GM18951 (cell line): ENCODE measurements at regions not wholly inside any gene's neighbourhood (a gene's known extent, or its start where the extent isn't known, plus 50 kb on each side); places are given as distances from the start of the nearest gene placed in this dataset.
"Not testable (repeated sequence)": the region's sequence is repeated elsewhere in the genome, so short reads cannot be mapped to it uniquely, and the experiment has no call there.

Source experiments
- POLR2A ChIP-seq: IDR thresholded peaks from 4 replicates; pipeline ENCODE4 v1.6.1; 2011; ENCODE audit warnings: mild to moderate bottlenecking; ENCODE audit not compliant: insufficient read length, insufficient read depth; ENCODE audit errors: extremely low read depth
- in situ Hi-C: fragments of 300-500 bp; cut with MboI; formaldehyde crosslinking; loops from one replicate; pipeline ENCODE4 v1.12.0; 2022; ENCODE audit warnings: low sequenced_read_pairs, mixed read lengths, inconsistent platforms; ENCODE audit not compliant: unreplicated experiment

DNA sequence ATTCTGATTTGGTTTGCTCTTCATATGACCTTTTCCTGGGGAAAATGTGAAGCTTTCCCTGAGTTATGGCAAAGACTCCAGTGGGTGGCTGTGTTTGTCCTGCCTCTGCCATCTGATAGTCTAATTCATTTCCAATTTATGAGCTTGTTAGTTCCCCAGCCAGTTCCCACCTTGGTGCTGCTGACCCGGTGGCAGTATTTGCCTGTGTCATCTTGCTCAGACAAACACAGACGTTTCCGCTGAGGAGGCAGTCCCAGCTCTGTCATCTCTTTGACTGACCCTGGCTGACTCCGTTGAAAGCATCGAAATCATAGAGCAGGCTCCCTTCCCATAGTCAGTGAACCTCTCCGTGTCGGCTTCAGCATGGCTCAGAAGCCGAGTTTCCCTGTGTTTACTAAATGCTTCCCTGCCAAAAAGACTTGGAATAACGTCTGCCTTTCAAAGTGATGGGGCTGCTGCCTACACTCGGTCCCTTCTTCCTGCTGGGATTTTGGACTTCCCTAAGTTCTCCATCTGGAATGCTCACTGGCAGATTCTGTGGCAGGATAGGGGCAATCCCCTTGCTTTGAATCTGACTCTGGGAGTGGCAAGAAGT lies 538.3 kb downstream of the NPIPA7 start:
- no peak for TF ChIP-seq POLR2A
- in situ Hi-C loops: no loop called here

DNA sequence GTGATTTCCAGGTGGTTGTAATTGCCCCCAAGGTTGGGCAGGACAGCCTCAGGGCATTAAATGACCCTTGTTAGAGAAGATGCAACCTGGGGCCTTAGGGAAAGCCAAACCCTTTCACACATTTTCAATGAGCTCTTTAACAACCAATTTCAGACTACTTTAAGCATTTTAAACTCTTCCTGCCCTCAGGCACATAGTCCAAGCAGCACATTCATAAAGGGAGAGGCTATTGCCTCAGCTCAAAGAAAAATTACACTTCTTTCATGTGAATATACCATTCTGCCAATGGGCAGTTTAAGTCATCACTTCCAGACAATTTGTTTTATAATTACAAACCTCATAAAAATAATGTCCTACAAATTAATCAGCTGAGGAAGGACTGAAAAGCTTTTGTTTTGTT lies 544.5 kb downstream of the NPIPA7 start:
- in situ Hi-C loops: no loop called here

DNA sequence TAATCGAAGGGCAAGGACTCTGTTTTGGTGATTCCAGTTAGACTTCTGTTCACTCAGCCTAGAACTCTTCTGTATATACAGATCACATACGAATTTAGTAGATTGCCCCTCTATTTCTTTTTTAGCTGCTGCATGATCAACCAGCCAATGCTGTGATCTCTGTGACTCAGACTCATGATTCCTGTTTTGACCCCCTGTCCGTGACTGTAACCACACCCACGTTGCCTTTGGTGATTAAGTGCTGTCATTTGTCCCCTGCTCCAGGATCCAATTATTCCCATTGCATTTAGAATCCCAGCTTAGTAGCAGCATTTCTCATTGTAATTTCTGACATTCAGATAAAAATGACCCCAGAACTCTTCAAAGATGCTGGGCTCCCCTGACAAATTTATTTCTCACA lies 545.7 kb downstream of the NPIPA7 start:
- TF ChIP-seq POLR2A: no peak
- in situ Hi-C loops: no loop called here

More for the DNA sequence above, 544.5 kb downstream of the NPIPA7 start:
- TF ChIP-seq POLR2A: no peak

GRCh38 chr16:16925432-16925831 lies 545.3 kb downstream of the XYLT1 start:
- no peak for TF ChIP-seq POLR2A
- in situ Hi-C loops: no loop called here

- in situ Hi-C loops: no loop called here
- TF ChIP-seq POLR2A: no peak
Measured at GRCh38 chr16:16928532-16929109, 542.1 kb downstream of the XYLT1 start.

- in situ Hi-C loops: no loop called here
- TF ChIP-seq POLR2A: no peak
Measured at GRCh38 chr16:16930309-16931000, 540.3 kb downstream of the XYLT1 start.

DNA sequence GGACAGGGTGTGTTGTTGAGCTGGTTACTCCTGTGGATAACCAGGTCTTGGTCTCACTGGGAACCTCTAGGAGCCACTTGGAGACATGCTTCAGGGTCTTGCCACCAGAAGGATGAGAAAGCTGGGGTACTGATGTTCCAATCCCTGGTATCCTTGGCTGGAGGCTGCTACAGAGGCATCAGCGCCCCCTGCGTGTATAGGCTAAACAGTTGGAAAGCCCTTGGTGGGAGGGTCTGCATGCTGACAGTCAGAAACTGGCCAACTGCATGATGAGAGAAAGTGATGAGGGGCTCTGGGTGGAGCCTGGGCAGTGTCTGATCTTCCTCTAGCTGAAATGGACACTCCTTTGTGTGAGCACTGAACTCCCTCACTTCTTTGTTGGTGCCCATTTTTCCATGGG lies 536.9 kb downstream of the XYLT1 start:
- in situ Hi-C loops: no loop called here
- no peak for TF ChIP-seq POLR2A

DNA sequence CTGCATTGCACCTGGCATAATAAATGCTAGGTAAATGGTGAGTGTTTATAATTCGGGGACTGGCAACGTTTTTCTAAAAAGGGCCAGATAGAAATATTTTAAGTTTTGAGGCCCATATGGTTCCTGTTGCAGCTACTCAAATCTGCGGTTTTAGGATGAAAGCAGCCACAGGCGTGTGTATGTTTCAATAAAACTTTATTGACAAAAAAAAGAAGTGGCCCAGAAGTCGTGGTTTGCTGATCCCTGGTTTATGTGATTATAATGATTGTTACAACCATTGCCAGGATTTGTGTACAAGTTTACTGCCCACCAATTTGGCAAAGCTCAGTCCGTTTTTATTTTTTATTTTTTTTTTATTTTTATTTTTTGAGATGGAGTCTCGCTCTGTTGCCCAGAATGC lies 536.1 kb downstream of the XYLT1 start:
- no peak for TF ChIP-seq POLR2A
- in situ Hi-C loops: no loop called here

DNA sequence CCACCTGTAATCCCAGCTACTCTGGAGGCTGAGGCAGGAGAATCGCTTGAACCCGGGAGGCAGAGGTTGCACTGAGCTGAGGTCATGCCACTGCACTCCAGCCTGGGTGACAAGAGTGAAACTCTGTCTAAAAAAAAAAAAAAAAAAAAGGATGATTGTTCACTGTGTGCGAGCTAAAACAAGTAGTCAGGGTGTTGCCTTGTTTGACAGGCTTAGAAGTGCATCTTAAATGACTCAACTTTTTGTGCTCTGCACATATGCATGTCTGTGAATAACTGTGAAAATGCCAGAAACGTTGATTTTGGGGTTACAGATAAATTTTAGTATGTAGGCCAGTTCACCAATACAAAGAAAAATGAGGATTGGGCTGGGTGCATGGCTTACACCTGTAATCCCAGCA lies 534.9 kb downstream of the XYLT1 start:
- in situ Hi-C loops: not testable (repeated sequence)

DNA sequence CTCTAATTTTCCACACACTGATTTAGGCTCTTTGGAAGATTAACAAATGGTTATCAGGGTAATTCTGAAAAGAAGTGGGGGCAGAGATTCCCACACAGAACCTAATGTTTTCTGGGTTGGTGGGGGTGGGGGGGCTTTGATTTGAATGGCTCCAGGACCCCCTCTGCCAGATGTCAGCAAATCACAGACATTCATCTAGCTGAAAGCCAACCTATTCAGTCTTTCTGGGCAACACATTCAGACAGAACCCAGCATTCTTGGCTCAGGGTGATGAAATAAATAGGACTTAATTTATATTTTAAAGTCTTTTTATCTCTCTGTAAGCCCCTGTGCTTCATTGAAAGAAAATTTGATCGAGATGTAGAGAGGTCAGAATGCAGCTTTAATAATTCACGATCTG lies 533.2 kb downstream of the XYLT1 start:
- in situ Hi-C loops: no loop called here
- no peak for TF ChIP-seq POLR2A

DNA sequence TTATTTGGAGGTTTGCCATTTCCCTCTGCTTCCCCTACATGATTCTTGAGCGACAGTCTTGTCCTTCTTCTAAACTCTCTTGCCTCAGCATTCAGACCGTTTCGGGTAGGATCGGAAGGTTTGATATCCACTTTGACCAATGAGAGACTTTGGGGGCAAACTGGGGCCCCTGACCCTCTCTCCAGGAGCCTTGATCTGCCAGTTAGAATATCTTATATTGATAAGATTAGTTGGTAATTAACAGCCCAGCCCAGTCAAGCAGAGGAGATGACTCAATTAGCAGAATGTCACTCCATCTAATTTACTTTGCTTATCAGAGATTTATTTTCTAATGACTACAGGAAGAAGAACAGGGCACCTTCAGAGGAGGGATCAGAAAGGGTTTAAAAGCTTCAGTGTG lies 532.8 kb downstream of the XYLT1 start:
- in situ Hi-C loops: no loop called here
- TF ChIP-seq POLR2A: no peak

DNA sequence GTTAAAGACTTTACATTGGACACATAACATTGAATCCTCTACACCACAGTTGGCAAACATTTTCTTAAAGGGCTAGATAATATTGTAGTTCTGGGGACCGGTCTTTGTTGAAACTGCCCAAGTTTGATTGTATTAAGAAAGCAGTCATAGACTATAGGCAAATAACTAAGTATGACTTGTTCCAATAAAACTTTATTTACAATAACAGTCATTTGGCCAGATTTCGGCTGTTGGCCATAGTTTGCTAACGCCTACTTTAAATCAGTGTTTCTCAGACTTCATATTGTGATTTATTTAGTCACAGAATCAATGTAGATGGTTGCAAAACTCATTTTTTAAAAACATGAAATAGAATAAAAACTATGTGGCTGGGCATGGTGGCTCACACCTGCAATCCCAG lies 531.8 kb downstream of the XYLT1 start:
- TF ChIP-seq POLR2A: no peak
- in situ Hi-C loops: no loop called here

GRCh38 chr16:16940351-16940750 lies 530.4 kb downstream of the XYLT1 start:
- no peak for TF ChIP-seq POLR2A
- in situ Hi-C loops: no loop called here

GRCh38 chr16:16942849-16943248 lies 527.9 kb downstream of the XYLT1 start:
- in situ Hi-C loops: not testable (repeated sequence)
